ENCODE measurements at regions not wholly inside any gene's neighbourhood (a gene's known extent, or its start where the extent isn't known, plus 50 kb on each side); places are given as distances from the start of the nearest gene placed in this dataset.
"Not testable (repeated sequence)": the region's sequence is repeated elsewhere in the genome, so short reads cannot be mapped to it uniquely, and the experiment has no call there.

GRCh38 chr15:22519213-22519612, 60.5 kb downstream of the GOLGA6L22 start:
- not testable (repeated sequence) for H3K4me3 Mint-ChIP-seq, H3K9me3 Mint-ChIP-seq, H3K36me3 Mint-ChIP-seq, H3K27ac Mint-ChIP-seq, H3K27me3 Mint-ChIP-seq, H3K4me1 Mint-ChIP-seq

GRCh38 chr15:22526537-22526936, 67.8 kb downstream of the GOLGA6L22 start:
- H3K4me3 Mint-ChIP-seq, H3K27me3 Mint-ChIP-seq, H3K36me3 Mint-ChIP-seq, H3K9me3 Mint-ChIP-seq, H3K4me1 Mint-ChIP-seq, H3K27ac Mint-ChIP-seq: not testable (repeated sequence)

GRCh38 chr15:22527016-22527415, 68.3 kb downstream of the GOLGA6L22 start:
- H3K27me3 Mint-ChIP-seq, H3K4me3 Mint-ChIP-seq, H3K27ac Mint-ChIP-seq, H3K4me1 Mint-ChIP-seq, H3K36me3 Mint-ChIP-seq, H3K9me3 Mint-ChIP-seq: not testable (repeated sequence)

GRCh38 chr15:22529200-22529599, 70.5 kb downstream of the GOLGA6L22 start:
- H3K4me1 Mint-ChIP-seq, H3K4me3 Mint-ChIP-seq, H3K36me3 Mint-ChIP-seq, H3K9me3 Mint-ChIP-seq, H3K27me3 Mint-ChIP-seq, H3K27ac Mint-ChIP-seq: not testable (repeated sequence)

- not testable (repeated sequence) for H3K27ac Mint-ChIP-seq, H3K9me3 Mint-ChIP-seq, H3K4me3 Mint-ChIP-seq, H3K27me3 Mint-ChIP-seq, H3K4me1 Mint-ChIP-seq, H3K36me3 Mint-ChIP-seq
Measured at GRCh38 chr15:22559701-22560100, 101.0 kb downstream of the GOLGA6L22 start.

GRCh38 chr15:22561716-22562115, 103.0 kb downstream of the GOLGA6L22 start:
- H3K27ac Mint-ChIP-seq, H3K36me3 Mint-ChIP-seq, H3K4me3 Mint-ChIP-seq, H3K4me1 Mint-ChIP-seq, H3K9me3 Mint-ChIP-seq, H3K27me3 Mint-ChIP-seq: not testable (repeated sequence)

- not testable (repeated sequence) for H3K27ac Mint-ChIP-seq, H3K4me1 Mint-ChIP-seq, H3K27me3 Mint-ChIP-seq, H3K9me3 Mint-ChIP-seq, H3K4me3 Mint-ChIP-seq, H3K36me3 Mint-ChIP-seq
Measured at GRCh38 chr15:22566510-22566909, 107.8 kb downstream of the GOLGA6L22 start.

- H3K9me3 Mint-ChIP-seq, H3K36me3 Mint-ChIP-seq, H3K27ac Mint-ChIP-seq, H3K4me1 Mint-ChIP-seq, H3K27me3 Mint-ChIP-seq, H3K4me3 Mint-ChIP-seq: not testable (repeated sequence)
Measured at GRCh38 chr15:22569486-22569885, 110.8 kb downstream of the GOLGA6L22 start.

- H3K36me3 Mint-ChIP-seq, H3K27me3 Mint-ChIP-seq, H3K4me3 Mint-ChIP-seq, H3K9me3 Mint-ChIP-seq, H3K27ac Mint-ChIP-seq, H3K4me1 Mint-ChIP-seq: not testable (repeated sequence)
Measured at GRCh38 chr15:22572152-22572735, 113.5 kb downstream of the GOLGA6L22 start.

GRCh38 chr15:22572792-22573191, 114.1 kb downstream of the GOLGA6L22 start:
- not testable (repeated sequence) for H3K9me3 Mint-ChIP-seq, H3K27ac Mint-ChIP-seq, H3K36me3 Mint-ChIP-seq, H3K4me3 Mint-ChIP-seq, H3K27me3 Mint-ChIP-seq, H3K4me1 Mint-ChIP-seq

GRCh38 chr15:22577828-22578227, 119.1 kb downstream of the GOLGA6L22 start:
- not testable (repeated sequence) for H3K9me3 Mint-ChIP-seq, H3K36me3 Mint-ChIP-seq, H3K4me1 Mint-ChIP-seq, H3K27me3 Mint-ChIP-seq, H3K27ac Mint-ChIP-seq, H3K4me3 Mint-ChIP-seq

- H3K36me3 Mint-ChIP-seq, H3K4me3 Mint-ChIP-seq, H3K4me1 Mint-ChIP-seq, H3K27ac Mint-ChIP-seq, H3K27me3 Mint-ChIP-seq, H3K9me3 Mint-ChIP-seq: not testable (repeated sequence)
Measured at GRCh38 chr15:22579213-22579612, 120.5 kb downstream of the GOLGA6L22 start.

GRCh38 chr15:22587391-22587790, 128.7 kb downstream of the GOLGA6L22 start:
- H3K9me3 Mint-ChIP-seq, H3K27me3 Mint-ChIP-seq, H3K27ac Mint-ChIP-seq, H3K4me3 Mint-ChIP-seq, H3K36me3 Mint-ChIP-seq, H3K4me1 Mint-ChIP-seq: not testable (repeated sequence)

- not testable (repeated sequence) for H3K4me3 Mint-ChIP-seq, H3K36me3 Mint-ChIP-seq, H3K27ac Mint-ChIP-seq, H3K9me3 Mint-ChIP-seq, H3K4me1 Mint-ChIP-seq, H3K27me3 Mint-ChIP-seq
Measured at GRCh38 chr15:22598552-22598951, 139.8 kb downstream of the GOLGA6L22 start.

- H3K4me3 Mint-ChIP-seq, H3K4me1 Mint-ChIP-seq, H3K27me3 Mint-ChIP-seq, H3K36me3 Mint-ChIP-seq, H3K9me3 Mint-ChIP-seq, H3K27ac Mint-ChIP-seq: not testable (repeated sequence)
Measured at GRCh38 chr15:22599526-22600320, 141.0 kb downstream of the GOLGA6L22 start.

GRCh38 chr15:22616976-22617375, 158.3 kb downstream of the GOLGA6L22 start:
- H3K27me3 Mint-ChIP-seq, H3K4me1 Mint-ChIP-seq, H3K27ac Mint-ChIP-seq, H3K4me3 Mint-ChIP-seq, H3K9me3 Mint-ChIP-seq, H3K36me3 Mint-ChIP-seq: not testable (repeated sequence)

GRCh38 chr15:22631789-22632188, 154.7 kb upstream of the NIPA1 start:
- H3K27ac Mint-ChIP-seq, H3K4me3 Mint-ChIP-seq, H3K4me1 Mint-ChIP-seq, H3K36me3 Mint-ChIP-seq, H3K9me3 Mint-ChIP-seq, H3K27me3 Mint-ChIP-seq: not testable (repeated sequence)

Data from IgD-negative memory B cell (primary cell).